ENCODE measurements at regions not wholly inside any gene's neighbourhood (a gene's known extent, or its start where the extent isn't known, plus 50 kb on each side); places are given as distances from the start of the nearest gene placed in this dataset.

- TF ChIP-seq CTCF (IDR thresholded peaks at IDR 0.05) (no peak), POLR2A (IDR thresholded peaks at IDR 0.05) (no peak)
Observed at GRCh38 chr9:88684845-88685244, 149.9 kb downstream of the NXNL2 start.
